ENCODE measurements at regions not wholly inside any gene's neighbourhood (a gene's known extent, or its start where the extent isn't known, plus 50 kb on each side); places are given as distances from the start of the nearest gene placed in this dataset.

DNA sequence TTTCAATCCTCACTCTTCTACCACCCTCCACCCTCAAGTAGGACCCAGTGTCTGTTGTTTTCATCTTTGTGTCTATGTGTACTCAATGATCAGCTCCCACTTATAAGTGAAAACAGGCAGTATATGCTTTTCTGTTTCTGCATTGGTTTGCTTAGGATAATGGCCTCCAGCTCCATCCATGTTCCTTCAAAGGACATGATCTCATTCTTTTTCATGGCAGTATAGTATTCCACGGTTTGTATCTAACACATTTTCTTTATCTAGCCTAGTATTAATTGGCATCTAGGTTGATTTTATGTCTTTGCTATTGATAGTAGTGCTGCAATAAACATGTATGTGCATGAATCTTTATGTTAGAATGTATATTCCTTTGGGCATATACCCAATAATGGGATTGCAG is 259.8 kb upstream of the KIF2A start:
- Histone ChIP-seq H3K4me1 (no peaks in the 10 kb centered on the region), H3K27ac (no peak overlapping the region), H3K9me3 (peaks cover 4% of the 10 kb centered on the region; the same call in 1 of the 3 replicates), H3K4me3 (no peak overlapping the region), H3K4me2 (no peak overlapping the region)
- TF ChIP-seq, protein P1, sequence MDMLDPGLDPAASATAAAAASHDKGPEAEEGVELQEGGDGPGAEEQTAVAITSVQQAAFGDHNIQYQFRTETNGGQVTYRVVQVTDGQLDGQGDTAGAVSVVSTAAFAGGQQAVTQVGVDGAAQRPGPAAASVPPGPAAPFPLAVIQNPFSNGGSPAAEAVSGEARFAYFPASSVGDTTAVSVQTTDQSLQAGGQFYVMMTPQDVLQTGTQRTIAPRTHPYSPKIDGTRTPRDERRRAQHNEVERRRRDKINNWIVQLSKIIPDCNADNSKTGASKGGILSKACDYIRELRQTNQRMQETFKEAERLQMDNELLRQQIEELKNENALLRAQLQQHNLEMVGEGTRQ (IDR thresholded peaks at IDR 0.05) = no peak
- TF ChIP-seq RAD21 (conservative IDR thresholded peaks at IDR 0.05 in 1 of 2, IDR thresholded peaks at IDR 0.05 in 1 of 2) (no peak), GATA3 (IDR thresholded peaks at IDR 0.05; ENCODE audit: borderline replicate concordance) (no peak), KDM1A (IDR thresholded peaks at IDR 0.05; ENCODE audit: low read depth) (no peak), MAZ (IDR thresholded peaks at IDR 0.05; ENCODE audit: borderline replicate concordance, low read depth, low read length) (no peak), HEYL (CRISPR knock-in tag; IDR thresholded peaks at IDR 0.05) (no peak), TP53 (CRISPR knock-in tag; IDR thresholded peaks at IDR 0.05) (no peak)
- TF ChIP-seq, protein P2, sequence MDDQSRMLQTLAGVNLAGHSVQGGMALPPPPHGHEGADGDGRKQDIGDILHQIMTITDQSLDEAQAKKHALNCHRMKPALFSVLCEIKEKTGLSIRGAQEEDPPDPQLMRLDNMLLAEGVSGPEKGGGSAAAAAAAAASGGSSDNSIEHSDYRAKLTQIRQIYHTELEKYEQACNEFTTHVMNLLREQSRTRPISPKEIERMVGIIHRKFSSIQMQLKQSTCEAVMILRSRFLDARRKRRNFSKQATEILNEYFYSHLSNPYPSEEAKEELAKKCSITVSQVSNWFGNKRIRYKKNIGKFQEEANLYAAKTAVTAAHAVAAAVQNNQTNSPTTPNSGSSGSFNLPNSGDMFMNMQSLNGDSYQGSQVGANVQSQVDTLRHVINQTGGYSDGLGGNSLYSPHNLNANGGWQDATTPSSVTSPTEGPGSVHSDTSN (IDR thresholded peaks at IDR 0.05) = no peak
- TF ChIP-seq, protein P3, sequence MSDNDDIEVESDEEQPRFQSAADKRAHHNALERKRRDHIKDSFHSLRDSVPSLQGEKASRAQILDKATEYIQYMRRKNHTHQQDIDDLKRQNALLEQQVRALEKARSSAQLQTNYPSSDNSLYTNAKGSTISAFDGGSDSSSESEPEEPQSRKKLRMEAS (IDR thresholded peaks at IDR 0.05) = no peak
- 0% methylated on average over 1 of the region's 1 CpG for WGBS (ENCODE audit: missing lambda C conversion rate)
- FAIRE-seq (no peak), ATAC-seq (no peak), DNase-seq (ENCODE audit: low read depth in 1 of 2, low spot score in 1 of 2) (no peak)
- ChIA-PET CTCF (interaction anchor here (1.1 kb wide), 1 partner anchor 9 kb away, joined by 3 read pairs; no protein-coding TSS in a partner anchor), POLR2A (no interaction called here)

DNA sequence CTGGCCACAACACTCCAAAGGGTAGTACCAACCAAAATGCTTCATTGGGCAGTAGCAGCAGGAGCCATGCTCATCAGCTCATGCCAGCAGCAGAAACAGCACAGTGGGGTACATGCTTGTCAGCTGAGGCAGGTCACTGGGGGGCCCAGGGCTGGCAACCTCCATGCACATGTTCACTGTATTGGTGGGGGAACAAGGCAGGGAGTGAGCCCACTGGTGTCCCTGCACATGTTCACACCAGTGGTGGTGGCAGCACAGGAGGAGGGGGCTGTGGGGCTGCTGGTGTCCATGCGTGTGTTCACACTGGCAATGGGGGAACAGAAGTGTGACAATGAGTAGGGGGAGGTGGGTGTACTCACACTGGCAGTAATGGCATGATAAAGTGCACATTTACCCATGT is 254.3 kb upstream of the KIF2A start:
- ChIA-PET CTCF (no interaction called here), POLR2A (no interaction called here)
- H3K9me3 ChIP-seq = 0 out of 3 replicates have a peak, but pooled peaks cover 2% of the 10 kb centered on the region
- WGBS (ENCODE audit: missing lambda C conversion rate) = 20% methylated on average over 1 of the region's 1 CpG
- H3K4me1 ChIP-seq = no peaks in the 10 kb centered on the region
- ATAC-seq = no peak
- H3K4me3 ChIP-seq = no peak overlapping the region
- DNase-seq (ENCODE audit: low read depth in 1 of 2, low spot score in 1 of 2) = no peak
- H3K4me2 ChIP-seq = no peak overlapping the region
- H3K27ac ChIP-seq = no peak overlapping the region
- FAIRE-seq = no peak
- TF ChIP-seq HOXB13 (CRISPR knock-in tag; IDR thresholded peaks at IDR 0.05; ENCODE audit: low read depth) = no peak
- no peak for TF ChIP-seq CHD4 (IDR thresholded peaks at IDR 0.05; ENCODE audit: borderline replicate concordance)
- TF ChIP-seq HOXB5 (CRISPR knock-in tag; IDR thresholded peaks at IDR 0.05) = no peak
- TF ChIP-seq, protein P2 (IDR thresholded peaks at IDR 0.05) = no peak
- TF ChIP-seq ZSCAN20 (CRISPR knock-in tag; IDR thresholded peaks at IDR 0.05) = no peak
- TF ChIP-seq JUN (IDR thresholded peaks at IDR 0.05) = no peak
- no peak for TF ChIP-seq HEYL (CRISPR knock-in tag; IDR thresholded peaks at IDR 0.05)
- TF ChIP-seq ZNF302 (CRISPR knock-in tag; IDR thresholded peaks at IDR 0.05) = no peak
- TF ChIP-seq, protein P4, sequence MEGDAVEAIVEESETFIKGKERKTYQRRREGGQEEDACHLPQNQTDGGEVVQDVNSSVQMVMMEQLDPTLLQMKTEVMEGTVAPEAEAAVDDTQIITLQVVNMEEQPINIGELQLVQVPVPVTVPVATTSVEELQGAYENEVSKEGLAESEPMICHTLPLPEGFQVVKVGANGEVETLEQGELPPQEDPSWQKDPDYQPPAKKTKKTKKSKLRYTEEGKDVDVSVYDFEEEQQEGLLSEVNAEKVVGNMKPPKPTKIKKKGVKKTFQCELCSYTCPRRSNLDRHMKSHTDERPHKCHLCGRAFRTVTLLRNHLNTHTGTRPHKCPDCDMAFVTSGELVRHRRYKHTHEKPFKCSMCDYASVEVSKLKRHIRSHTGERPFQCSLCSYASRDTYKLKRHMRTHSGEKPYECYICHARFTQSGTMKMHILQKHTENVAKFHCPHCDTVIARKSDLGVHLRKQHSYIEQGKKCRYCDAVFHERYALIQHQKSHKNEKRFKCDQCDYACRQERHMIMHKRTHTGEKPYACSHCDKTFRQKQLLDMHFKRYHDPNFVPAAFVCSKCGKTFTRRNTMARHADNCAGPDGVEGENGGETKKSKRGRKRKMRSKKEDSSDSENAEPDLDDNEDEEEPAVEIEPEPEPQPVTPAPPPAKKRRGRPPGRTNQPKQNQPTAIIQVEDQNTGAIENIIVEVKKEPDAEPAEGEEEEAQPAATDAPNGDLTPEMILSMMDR (IDR thresholded peaks at IDR 0.05) = no peak
- TF ChIP-seq MAZ (IDR thresholded peaks at IDR 0.05; ENCODE audit: borderline replicate concordance, low read depth, low read length) = no peak
- no peak for TF ChIP-seq POLR2A (IDR thresholded peaks at IDR 0.05; ENCODE audit: low read length)
- TF ChIP-seq NR3C1 (IDR thresholded peaks at IDR 0.05) = no peak
- no peak for TF ChIP-seq MYC (IDR thresholded peaks at IDR 0.05; ENCODE audit: borderline replicate concordance, low read length)
- TF ChIP-seq, protein P5, sequence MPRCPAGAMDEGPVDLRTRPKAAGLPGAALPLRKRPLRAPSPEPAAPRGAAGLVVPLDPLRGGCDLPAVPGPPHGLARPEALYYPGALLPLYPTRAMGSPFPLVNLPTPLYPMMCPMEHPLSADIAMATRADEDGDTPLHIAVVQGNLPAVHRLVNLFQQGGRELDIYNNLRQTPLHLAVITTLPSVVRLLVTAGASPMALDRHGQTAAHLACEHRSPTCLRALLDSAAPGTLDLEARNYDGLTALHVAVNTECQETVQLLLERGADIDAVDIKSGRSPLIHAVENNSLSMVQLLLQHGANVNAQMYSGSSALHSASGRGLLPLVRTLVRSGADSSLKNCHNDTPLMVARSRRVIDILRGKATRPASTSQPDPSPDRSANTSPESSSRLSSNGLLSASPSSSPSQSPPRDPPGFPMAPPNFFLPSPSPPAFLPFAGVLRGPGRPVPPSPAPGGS (IDR thresholded peaks at IDR 0.05) = no peak
- TF ChIP-seq KDM1A (IDR thresholded peaks at IDR 0.05; ENCODE audit: low read depth) = no peak
- TF ChIP-seq HDAC2 (IDR thresholded peaks at IDR 0.05) = no peak
- TF ChIP-seq, protein P6, sequence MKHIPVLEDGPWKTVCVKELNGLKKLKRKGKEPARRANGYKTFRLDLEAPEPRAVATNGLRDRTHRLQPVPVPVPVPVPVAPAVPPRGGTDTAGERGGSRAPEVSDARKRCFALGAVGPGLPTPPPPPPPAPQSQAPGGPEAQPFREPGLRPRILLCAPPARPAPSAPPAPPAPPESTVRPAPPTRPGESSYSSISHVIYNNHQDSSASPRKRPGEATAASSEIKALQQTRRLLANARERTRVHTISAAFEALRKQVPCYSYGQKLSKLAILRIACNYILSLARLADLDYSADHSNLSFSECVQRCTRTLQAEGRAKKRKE (CRISPR knock-in tag; IDR thresholded peaks at IDR 0.05; ENCODE audit: low read depth) = no peak
- no peak for TF ChIP-seq JUNB (IDR thresholded peaks at IDR 0.05)
